Activated gamma-delta T cell treated with Interleukin-2 at 50 U/mL for 16 hours (primary cell): ENCODE measurements at regions not wholly inside any gene's neighbourhood (a gene's known extent, or its start where the extent isn't known, plus 50 kb on each side); places are given as distances from the start of the nearest gene placed in this dataset.

Experiments
- DNase-seq: peaks from one replicate; pipeline ENCODE4 v3.0.0-alpha.2; 2020

- DNase-seq: no peak
These were observed 217.3 kb downstream of the TBC1D2B start for GRCh38 chr15:77860071-77860691.

- no peak for DNase-seq
These were observed 217.9 kb downstream of the TBC1D2B start for GRCh38 chr15:77859491-77860060.

- no peak for DNase-seq
These were observed 218.6 kb downstream of the TBC1D2B start for GRCh38 chr15:77858792-77859490.

- no peak for DNase-seq
These were observed 220.1 kb downstream of the TBC1D2B start for GRCh38 chr15:77857419-77857818.

GRCh38 chr15:77856705-77857346, 220.7 kb downstream of the TBC1D2B start:
- DNase-seq: no peak

- DNase-seq: no peak
These were observed 221.6 kb downstream of the TBC1D2B start for GRCh38 chr15:77855871-77856270.

GRCh38 chr15:77854980-77855379, 222.3 kb upstream of the LINGO1 start:
- no peak for DNase-seq

- no peak for DNase-seq
These were observed 221.2 kb upstream of the LINGO1 start for GRCh38 chr15:77853910-77854309.

GRCh38 chr15:77853008-77853328, 220.3 kb upstream of the LINGO1 start:
- no peak for DNase-seq

- DNase-seq: no peak
These were observed 219.7 kb upstream of the LINGO1 start for GRCh38 chr15:77852241-77853007.

- DNase-seq: no peak
These were observed 219.0 kb upstream of the LINGO1 start for GRCh38 chr15:77851691-77852090.

GRCh38 chr15:77851086-77851485, 218.4 kb upstream of the LINGO1 start:
- no peak for DNase-seq

GRCh38 chr15:77846986-77847385, 214.3 kb upstream of the LINGO1 start:
- no peak for DNase-seq

- no peak for DNase-seq
These were observed 213.6 kb upstream of the LINGO1 start for GRCh38 chr15:77846360-77846759.

- DNase-seq: no peak
These were observed 212.2 kb upstream of the LINGO1 start for GRCh38 chr15:77844798-77845446.

- no peak for DNase-seq
These were observed 210.8 kb upstream of the LINGO1 start for GRCh38 chr15:77843546-77843945.

GRCh38 chr15:77840991-77841775, 208.5 kb upstream of the LINGO1 start:
- no peak for DNase-seq

- no peak for DNase-seq
These were observed 207.5 kb upstream of the LINGO1 start for GRCh38 chr15:77839970-77840905.

GRCh38 chr15:77839456-77839855, 206.7 kb upstream of the LINGO1 start:
- DNase-seq: no peak

GRCh38 chr15:77838595-77838994, 205.9 kb upstream of the LINGO1 start:
- no peak for DNase-seq

- DNase-seq: no peak
These were observed 205.3 kb upstream of the LINGO1 start for GRCh38 chr15:77838061-77838460.
